ENCODE measurements at regions not wholly inside any gene's neighbourhood (a gene's known extent, or its start where the extent isn't known, plus 50 kb on each side); places are given as distances from the start of the nearest gene placed in this dataset.

- TF ChIP-seq FOXA2 (IDR thresholded peaks at IDR 0.05) (no peak), RXRA (IDR thresholded peaks at IDR 0.05) (no peak), ATF3 (IDR thresholded peaks at IDR 0.05) (no peak)
- Histone ChIP-seq H3K9ac (ENCODE audit: low read depth in 1 of 2, low read length in 2 of 2) (no peak overlapping the region), H3K27ac (ENCODE audit: low read depth in 1 of 2, low read length in 2 of 2) (no peak overlapping the region), H3K4me3 (ENCODE audit: low read depth in 1 of 3, low read length in 3 of 3) (no peak overlapping the region), H3K36me3 (ENCODE audit: control insufficient read depth in 4 of 4, insufficient read depth in 3 of 4, low read depth in 1 of 4, low read length in 3 of 4) (no peaks in the 10 kb centered on the region), H3K9me3 (ENCODE audit: control insufficient read depth in 4 of 4, low read length in 3 of 4) (no peaks in the 10 kb centered on the region), H3K27me3 (ENCODE audit: control insufficient read depth in 4 of 4, insufficient read depth in 4 of 4, low read length in 3 of 4) (peaks cover 0 to 6% (median 0%) of the 10 kb centered on the region in 4 donors), H3K4me1 (ENCODE audit: control insufficient read depth in 4 of 4, insufficient read depth in 4 of 4, low read length in 3 of 4) (no peaks in the 10 kb centered on the region)
- WGBS = 79% methylated on average over 10 of the region's 10 CpGs
- no peak for DNase-seq (ENCODE audit: low spot score)
These were observed 268.9 kb downstream of the C4orf33 start for GRCh38 chr4:129364747-129365452.

GRCh38 chr4:129369361-129370010 is 273.5 kb downstream of the C4orf33 start:
- Histone ChIP-seq H3K27ac (ENCODE audit: low read depth in 1 of 2, low read length in 2 of 2) (no peak overlapping the region), H3K9me3 (ENCODE audit: control insufficient read depth in 4 of 4, low read length in 3 of 4) (no peaks in the 10 kb centered on the region), H3K4me1 (ENCODE audit: control insufficient read depth in 4 of 4, insufficient read depth in 4 of 4, low read length in 3 of 4) (no peaks in the 10 kb centered on the region), H3K9ac (ENCODE audit: low read depth in 1 of 2, low read length in 2 of 2) (no peak overlapping the region), H3K4me3 (ENCODE audit: low read depth in 1 of 3, low read length in 3 of 3) (no peak overlapping the region), H3K36me3 (ENCODE audit: control insufficient read depth in 4 of 4, insufficient read depth in 3 of 4, low read depth in 1 of 4, low read length in 3 of 4) (no peaks in the 10 kb centered on the region), H3K27me3 (ENCODE audit: control insufficient read depth in 4 of 4, insufficient read depth in 4 of 4, low read length in 3 of 4) (no peaks in the 10 kb centered on the region)
- DNase-seq (ENCODE audit: low spot score) = no peak
- TF ChIP-seq HNF4A (conservative IDR thresholded peaks at IDR 0.05) = no peak
- no peak for TF ChIP-seq JUND (IDR thresholded peaks at IDR 0.05)
- no peak for TF ChIP-seq ATF3 (IDR thresholded peaks at IDR 0.05)
- no peak for TF ChIP-seq RXRA (IDR thresholded peaks at IDR 0.05)
- no peak for TF ChIP-seq TAF1 (conservative IDR thresholded peaks at IDR 0.05)
- no peak for TF ChIP-seq HNF4G (IDR thresholded peaks at IDR 0.05)
- TF ChIP-seq GABPA (IDR thresholded peaks at IDR 0.05 in 1 of 2, conservative IDR thresholded peaks at IDR 0.05 in 1 of 2) = no peak
- no peak for TF ChIP-seq RAD21 (IDR thresholded peaks at IDR 0.05)
- no peak for TF ChIP-seq ZBTB33 (IDR thresholded peaks at IDR 0.05)
- TF ChIP-seq YY1 (IDR thresholded peaks at IDR 0.05) = no peak
- TF ChIP-seq NR2F2 (IDR thresholded peaks at IDR 0.05) = no peak
- WGBS = 76% methylated on average over 3 of the region's 3 CpGs

- 85% methylated on average over 4 of the region's 4 CpGs for WGBS
- Histone ChIP-seq H3K9ac (ENCODE audit: low read depth in 1 of 2, low read length in 2 of 2) (no peak overlapping the region), H3K27ac (ENCODE audit: low read depth in 1 of 2, low read length in 2 of 2) (no peak overlapping the region), H3K9me3 (ENCODE audit: control insufficient read depth in 4 of 4, low read length in 3 of 4) (no peaks in the 10 kb centered on the region), H3K4me1 (ENCODE audit: control insufficient read depth in 4 of 4, insufficient read depth in 4 of 4, low read length in 3 of 4) (no peaks in the 10 kb centered on the region), H3K27me3 (ENCODE audit: control insufficient read depth in 4 of 4, insufficient read depth in 4 of 4, low read length in 3 of 4) (no peaks in the 10 kb centered on the region), H3K36me3 (ENCODE audit: control insufficient read depth in 4 of 4, insufficient read depth in 3 of 4, low read depth in 1 of 4, low read length in 3 of 4) (no peaks in the 10 kb centered on the region), H3K4me3 (ENCODE audit: low read depth in 1 of 3, low read length in 3 of 3) (no peak overlapping the region)
- no peak for DNase-seq (ENCODE audit: low spot score)
- TF ChIP-seq EGR1 (IDR thresholded peaks at IDR 0.05; ENCODE audit: low read depth in 2 of 2) (no peak), FOXA1 (IDR thresholded peaks at IDR 0.05) (no peak), SP1 (IDR thresholded peaks at IDR 0.05) (no peak), HNF4A (conservative IDR thresholded peaks at IDR 0.05) (no peak), CTCF (IDR thresholded peaks at IDR 0.05; ENCODE audit: low read depth, low read length, missing input control) (no peak), ZBTB33 (IDR thresholded peaks at IDR 0.05) (no peak), REST (IDR thresholded peaks at IDR 0.05) (no peak)
These were observed 275.1 kb downstream of the C4orf33 start for GRCh38 chr4:129371065-129371464.
